ENCODE measurements at regions not wholly inside any gene's neighbourhood (a gene's known extent, or its start where the extent isn't known, plus 50 kb on each side); places are given as distances from the start of the nearest gene placed in this dataset.

DNA sequence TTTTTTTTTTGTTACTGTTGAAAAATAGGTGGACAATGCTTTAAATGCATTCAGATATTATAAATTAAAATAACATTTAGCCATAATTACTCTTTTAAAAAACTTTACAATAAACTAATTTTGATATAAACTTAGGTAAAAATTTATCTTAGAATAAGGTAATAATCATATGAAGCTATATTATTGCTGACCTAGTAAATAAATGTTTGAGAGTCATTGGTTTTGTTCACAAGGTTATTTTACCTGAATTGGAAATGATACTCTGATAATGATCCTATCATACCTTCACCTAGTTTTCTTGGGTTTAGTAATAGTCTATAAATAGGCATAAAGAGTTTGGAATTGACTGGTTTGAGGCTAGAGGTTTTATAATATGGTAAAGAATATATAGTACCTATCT is 1076.4 kb upstream of the CDH6 start:
- DNase-seq = no peak

DNA sequence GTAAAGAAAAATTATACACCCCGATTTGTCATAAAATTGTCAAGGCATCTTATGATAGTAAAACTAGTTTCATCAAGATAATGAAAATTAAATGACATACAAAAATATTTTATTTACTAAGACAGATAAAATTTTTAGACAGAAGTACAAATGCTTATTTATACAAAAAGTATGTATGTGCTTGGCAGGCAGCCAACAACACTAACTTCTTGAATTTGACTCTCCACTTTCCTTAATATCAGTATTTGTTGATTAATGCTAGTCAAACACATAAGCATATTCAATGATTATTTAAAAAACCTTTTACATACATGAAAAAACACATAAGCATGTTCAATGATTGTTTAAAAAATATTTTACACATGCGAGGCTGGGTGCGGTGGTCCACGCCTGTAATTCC is 1079.9 kb upstream of the CDH6 start:
- no peak for DNase-seq

DNA sequence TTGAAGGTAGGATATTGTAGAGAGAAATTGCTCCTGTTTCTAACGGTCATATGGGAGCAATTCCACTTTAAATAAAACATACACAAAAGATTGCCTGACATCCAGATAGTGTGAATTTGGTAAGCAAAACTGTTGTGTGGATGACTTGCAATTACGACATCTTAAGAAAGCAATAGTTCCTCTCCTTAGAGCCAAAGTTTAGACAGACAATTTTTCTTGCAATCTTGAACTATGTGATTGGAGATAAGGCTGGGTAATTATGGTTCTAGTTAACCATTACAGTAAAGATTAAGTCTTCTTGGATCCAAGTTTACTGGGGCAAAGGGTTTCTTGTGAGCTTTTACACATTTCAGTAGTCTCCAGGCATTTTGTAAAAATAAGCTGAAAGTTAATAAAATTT is 1080.6 kb upstream of the CDH6 start:
- no peak for DNase-seq

DNA sequence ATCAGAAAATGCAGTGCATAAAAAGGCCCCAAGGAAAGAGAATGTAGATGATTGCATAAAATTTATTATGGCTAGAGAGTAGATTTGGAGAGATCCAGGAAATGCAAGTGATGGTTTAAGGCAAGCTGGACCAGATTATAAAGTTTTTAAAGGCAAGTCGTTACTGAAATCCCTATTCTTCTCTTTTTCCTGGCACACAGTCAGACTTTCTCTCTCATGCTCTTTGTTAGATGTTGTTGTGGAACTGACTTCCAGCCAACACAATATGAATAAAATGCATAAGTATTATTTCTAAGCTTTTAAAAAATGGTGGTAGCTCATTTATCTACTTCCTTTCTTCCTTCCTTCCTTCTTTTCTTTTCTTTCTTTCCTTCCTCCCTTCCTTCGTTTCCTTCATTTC is 1085.4 kb upstream of the CDH6 start:
- DNase-seq = no peak

DNA sequence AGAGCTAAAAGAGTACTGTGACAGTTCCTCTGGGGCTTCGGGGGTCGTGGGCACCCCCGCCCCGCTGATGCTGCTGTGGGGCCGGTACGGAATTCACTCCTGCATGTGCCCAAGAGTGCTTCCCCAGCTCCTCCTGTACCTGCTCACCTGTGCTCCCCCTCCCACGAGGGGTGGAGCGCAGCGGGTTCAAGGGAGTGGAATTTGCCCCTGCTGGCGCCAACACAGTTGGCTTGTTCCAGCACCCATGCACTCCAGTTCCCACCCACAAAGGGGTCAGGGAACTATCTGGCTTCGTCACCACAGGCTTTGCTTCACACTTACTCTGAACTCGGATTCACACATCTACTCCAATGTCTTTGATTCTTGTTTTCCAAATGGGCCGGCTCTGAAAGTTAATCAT is 1086.9 kb upstream of the CDH6 start:
- DNase-seq = no peak

DNA sequence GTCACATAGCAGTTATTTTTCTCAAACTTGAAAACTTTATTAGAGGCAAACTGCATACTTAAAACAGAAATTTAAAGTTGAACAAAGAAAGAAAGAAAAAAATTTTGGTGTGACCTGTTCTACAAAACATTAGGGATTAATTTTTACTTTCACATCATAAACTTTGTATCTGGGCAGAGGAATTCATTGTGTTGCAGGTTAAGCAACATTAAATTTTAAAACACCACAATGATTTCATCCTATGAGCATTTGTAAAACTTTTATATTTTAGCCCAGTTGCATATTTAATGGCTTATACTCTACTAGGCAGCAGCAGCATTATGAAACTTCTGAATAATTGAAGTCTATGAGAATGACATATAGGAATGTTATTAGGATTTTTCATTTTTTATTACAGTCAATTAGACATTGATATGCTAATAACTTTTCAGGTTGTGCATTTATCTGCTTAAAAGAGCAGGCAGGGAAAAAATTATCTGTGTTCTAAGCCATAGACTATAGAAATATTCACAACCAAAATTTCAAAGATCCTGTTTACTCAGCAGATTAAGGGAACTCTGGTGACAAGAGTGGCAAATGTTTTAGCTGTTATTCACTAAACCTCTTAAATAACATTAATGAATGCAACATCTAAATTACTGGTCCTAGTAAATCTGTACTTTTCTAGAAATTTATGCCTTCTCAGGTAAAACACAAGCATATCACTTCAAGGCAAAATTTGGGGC is 1088.5 kb upstream of the CDH6 start:
- no peak for DNase-seq

DNA sequence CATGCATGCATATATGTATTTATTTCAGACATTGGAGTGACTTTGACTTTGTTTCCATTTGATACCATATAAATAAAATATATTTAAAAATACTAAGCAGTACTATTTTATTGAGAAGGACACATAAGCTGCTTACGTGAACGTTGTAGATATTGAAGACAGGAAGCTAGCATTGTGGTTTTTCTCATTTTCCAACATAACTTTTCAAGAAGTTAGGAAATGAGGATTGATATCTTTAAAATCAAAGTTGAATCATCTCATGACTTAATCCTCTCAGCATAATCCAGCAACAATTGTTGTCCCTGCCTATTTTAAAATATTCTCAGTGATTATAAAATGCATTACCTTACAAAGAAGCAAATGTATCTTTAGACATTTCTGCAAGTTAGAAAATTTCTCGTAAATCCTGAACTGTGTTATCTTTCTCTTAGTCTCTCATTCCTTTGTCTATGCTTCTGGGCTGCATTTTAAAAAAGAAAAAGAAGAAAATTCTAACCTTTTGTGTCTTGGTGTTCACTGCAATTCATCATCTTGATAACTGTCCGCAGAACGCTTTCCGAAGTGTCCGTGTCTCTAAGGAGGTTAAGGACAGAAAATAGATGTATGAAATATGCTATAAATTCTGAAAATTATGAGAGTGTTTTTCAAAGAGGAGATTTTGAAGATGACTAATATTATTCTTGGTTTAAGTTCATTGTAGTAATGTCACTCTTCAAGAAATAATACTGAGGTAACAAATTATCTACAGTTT is 1089.9 kb upstream of the CDH6 start:
- no peak for DNase-seq

DNA sequence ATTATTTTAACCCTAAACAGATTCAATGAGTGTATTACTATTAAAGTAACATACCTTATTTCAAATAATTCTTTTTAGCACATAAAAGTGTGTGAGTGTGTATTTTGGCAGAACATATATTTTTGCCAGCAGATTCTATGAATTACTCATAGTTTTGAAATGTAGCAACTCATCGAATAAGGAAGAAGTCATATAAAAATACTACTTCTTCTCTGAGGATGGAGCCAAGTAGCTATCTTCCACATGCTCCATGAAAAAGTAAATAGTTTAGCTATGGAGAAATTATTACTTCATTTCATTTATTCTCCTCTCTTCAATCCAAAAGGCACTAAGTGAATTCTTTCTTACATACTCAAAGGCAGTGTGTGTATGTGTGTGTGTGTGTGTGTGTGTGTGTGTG is 1090.4 kb upstream of the CDH6 start:
- no peak for DNase-seq

DNA sequence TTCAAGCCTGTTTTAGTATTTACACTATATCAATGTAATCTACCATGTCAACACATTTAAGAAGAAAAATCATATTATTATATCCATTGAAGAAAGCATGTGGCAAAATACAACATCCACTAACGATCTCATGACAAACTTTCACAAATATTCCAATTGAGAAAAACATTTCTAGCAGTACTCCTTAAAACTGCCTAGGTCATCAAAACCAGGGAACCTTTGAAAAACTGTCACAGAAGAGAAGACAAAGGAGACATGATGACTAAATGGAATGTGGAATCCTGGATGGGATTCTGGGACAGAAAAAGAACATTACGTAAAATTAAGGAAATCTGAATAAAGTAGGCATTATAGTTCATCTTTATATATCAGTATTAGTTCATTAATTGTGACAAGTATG is 1091.3 kb upstream of the CDH6 start:
- DNase-seq = no peak

DNA sequence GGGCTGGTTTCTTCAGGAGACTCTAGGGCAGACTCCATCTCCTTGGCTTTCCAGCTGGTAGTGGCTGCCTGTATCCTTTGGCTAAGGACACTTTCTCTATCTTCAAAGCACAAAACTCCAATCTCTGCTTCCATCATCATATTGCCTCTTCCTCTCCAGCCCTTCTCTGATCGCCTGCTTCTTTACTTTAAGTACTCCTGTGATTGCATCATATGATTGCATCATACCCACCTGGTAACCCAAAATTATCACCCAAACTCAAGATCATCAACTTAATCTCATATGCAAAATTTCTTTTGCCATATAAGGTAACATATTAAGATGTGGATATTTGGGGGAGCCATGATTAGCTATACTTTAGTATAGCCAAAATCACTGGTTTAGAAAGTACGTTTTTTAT is 1092.6 kb upstream of the CDH6 start:
- no peak for DNase-seq

DNA sequence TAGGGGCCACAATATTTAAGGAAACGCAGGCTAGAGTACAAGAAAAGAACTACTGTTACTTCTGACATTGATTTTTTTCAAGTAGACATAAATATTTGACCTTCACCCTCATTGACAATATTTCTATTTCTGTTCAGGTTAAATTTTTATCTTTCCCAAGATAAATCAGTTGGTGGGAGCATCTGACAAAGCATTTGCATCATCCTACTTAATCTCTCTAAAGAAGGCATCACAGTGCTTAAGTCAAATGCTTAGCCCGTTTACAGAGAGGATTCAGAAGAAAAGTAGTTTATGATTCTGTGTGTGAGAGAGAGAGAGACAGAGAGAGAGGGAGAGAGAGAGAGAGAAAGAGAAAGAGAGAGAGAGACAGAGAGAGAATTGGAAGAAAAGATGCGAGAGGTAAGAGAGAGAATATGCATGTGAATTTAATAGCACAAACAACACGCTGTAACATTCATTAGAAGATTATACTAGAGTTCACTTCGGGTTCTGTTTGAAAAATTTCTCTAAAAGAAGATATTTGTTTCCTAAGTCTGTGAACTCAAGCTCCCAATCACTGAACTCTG is 1093.3 kb upstream of the CDH6 start:
- DNase-seq = no peak

DNA sequence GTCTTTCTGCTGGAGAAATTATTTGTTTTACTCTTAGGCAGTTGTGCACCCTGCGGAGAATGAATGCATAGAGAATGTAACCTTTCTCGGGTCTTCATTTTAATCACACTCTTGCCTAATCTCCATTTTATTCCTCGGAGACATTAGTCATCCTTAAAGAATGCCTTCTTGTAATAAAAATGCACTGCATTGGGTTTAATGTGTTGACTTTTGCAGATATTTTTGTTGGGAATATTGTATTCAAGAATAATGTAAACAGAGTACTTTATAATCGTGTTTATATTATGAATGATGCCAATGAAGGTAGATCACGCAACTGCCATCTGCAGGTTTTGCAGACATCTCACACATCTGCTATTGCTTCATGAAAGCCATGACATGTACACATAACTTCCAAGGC is 1093.9 kb upstream of the CDH6 start:
- DNase-seq = no peak

DNA sequence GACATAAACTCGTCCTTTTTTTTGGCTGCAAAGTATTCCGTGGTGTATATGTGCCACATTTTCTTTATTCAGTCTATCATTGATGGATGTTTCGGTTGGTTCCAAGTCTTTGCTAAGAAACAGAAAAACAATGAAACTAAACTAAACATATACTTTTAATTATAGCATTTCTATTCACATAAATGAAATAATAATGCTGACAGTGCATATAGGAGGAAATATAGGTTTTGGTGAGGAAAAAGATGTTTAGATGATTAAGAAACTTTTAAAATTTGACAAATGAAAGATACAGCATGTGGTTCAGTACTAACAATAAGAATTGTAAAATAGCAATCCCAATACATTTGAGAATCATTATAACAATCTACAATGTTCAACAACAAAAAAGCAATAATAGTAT is 1094.5 kb upstream of the CDH6 start:
- DNase-seq = no peak

DNA sequence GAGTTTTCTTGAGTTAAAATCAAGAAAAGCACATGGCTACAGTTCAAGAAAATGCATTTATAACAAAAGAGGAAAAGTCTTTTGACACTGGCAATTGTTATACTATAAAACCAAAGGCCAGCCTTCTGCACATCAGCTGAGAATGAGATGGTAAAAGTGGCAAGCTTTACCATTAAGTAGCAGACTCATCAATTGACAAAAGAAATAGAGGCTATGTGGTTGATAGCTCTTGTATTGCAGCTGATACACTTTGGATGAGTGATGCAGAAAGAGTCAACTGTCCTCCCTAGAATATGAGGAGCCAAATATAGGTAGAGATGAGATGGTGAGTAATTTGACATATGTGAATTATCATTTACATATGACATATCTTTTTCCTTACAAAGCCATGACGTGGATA is 1100.9 kb upstream of the CDH6 start:
- DNase-seq = no peak

DNA sequence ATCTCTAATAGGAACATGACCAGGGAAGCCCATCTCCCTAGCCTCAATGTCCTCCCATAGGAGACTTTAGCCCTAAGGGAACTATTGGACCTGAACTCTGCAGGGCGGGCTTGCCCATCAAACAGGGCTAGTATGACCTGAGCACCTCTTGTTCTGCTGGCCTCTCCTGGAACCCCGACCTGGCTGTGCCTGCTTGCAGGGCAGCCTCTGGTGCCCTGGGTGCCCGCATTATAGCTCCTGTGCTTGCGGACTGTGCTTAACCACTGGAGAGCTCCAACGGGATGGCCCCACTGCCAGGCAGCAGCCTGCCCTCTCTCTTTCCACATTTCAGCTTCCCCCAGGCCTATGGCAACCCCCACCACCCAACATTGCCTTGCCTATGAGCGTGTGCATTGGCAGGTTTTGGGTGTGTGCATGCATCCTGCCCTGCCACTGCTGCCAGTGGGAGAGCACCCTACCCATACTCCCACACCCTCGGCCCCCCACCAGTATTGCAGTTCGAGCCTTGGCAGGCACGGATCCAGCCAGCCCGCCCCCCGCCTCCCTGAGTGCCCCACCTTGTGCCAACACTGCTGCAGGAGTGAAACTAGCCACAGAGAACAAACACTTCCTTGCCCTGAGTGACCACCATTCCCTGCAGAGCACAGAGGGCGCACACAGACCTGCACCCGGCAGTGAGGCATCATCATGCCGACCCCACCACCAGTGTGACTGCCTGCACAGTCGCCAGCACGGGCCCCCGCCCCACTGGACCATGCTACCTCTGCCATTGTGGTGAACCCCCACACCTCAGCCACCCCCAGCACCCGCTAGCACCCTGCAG is 1123.8 kb upstream of the CDH6 start:
- DNase-seq = no peak

DNA sequence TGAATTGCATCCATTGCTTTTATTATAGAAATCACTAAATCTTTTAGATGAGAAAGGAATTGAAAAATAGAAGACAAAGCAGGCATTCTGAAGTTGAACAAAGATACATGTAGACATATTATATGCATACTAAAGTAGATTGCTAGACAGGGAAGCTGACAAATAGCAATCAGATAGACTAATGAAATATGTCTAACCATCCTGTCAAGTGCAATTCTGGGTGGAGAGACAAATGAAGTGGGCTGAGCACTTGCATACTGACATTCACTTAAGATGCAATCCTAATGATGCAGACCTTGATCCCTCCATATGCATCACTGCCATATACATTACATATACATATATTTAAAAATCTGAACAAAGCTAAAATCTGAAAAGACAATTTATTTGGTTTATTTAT is 1130.0 kb upstream of the CDH6 start:
- no peak for DNase-seq

DNA sequence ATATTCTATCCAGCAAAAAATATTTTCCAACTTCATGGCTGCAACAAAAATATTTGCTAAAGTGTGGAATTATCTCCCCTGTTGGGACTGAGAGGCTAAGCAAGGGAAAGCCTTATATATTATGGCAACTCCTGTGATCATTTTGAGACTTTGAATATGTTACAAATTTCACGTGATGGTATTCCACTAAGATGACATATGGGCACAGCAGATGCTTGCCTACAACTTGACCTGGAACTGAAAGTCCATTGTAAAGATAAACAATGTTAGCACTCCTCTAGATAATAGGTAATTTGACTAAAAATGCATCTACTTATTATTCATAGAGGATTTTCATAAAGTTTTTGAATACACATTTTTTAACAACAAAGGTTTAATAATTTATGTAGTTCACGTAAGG is 1141.5 kb upstream of the CDH6 start:
- DNase-seq = no peak

DNA sequence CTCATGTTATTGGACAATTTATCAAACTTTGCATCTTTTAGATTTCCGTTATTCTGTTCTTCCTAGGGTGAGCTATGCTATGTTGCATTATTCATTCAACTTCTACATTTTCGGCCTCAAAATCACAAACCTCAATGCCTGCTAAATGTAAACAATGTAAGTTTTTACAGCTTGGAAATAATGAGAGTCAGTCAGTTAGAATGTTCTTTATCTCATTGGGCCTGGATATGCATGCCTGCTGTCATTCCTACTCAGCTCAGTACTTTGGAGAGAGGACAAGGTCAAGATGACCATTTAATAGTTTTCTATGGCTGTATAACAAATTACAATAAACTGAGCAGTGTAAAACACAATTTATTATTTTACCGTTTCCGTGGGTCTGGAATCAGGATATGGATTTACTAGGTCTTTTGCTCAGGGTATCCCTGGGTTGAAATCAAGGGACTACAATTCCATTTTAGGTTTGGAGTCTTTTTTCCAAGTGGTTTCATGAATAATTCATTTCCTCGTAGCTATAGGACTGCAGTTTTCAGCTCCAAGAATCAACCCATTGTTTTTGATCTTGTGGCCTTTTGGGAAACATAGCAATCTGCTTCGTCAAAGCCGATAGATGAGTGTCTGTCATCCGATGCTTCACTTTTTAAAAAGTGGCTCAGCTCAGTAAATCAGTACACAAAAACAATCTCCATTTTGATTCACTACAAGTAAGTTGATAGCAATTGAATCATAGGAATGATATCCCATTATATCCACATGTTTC is 1143.2 kb upstream of the CDH6 start:
- no peak for DNase-seq

DNA sequence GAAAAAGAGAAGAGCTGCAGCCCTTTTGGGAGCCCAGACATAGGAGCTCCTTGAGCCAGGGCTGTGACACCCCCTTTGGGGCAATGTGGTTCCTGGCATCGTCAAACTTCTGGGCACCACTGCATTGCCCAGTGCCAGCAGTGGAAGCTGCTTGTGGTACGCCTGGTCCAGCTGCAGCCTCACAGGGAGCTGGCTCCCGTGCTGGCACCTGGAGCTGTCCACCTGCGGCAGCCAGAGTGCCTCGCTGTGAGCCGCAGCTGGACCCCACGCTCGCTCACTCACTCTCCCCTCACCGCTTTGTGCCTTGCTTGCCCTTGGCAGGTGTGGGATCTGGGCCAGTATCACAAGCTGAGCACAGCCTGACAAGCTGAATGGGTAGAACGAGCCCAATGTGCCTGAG is 1150.8 kb upstream of the CDH6 start:
- DNase-seq = no peak

DNA sequence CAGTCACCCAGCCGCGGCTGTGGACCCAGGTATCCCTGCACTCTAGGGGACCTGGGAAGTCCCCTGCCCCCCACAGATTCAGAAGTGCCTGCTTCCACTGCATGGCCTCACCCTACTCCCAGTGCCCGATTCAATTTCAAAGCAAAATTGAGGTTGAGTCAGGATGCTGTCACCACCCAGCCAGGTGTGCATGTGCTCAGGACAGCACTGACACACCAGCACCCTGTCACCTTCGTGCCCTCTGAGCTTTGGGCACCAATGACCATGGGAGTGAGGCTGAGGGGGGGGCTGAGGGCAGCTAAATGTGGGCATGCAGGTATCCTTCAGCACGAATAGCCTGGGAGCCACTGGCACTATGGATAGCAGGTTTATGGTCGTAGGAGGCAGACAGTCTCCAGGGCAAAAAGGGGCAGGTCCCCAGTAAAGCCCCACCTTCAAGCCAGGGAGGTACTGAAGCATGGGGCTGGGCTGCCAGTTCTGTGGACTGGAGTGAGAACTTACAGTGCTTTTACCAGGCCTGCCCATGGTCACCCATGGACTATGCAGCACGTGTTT is 1151.6 kb upstream of the CDH6 start:
- no peak for DNase-seq

DNA sequence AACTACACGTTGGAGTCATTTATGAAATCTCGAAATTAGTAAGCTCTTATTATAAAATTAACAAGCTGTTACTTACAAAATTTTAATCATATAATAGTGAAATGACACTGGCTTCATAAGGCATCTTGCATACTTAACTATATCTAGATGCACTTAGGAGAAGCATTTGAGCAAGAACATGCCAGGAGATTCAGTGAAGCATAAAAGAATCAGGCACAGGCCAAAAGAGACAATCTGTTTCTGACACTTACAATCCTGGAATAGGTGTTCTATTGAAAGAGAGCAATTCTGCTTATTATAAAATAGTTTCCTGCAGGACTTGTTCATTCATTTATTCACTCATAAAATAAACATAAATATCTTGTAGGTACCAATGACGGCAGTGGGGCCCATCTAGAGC is 1152.2 kb upstream of the CDH6 start:
- DNase-seq = no peak

DNA sequence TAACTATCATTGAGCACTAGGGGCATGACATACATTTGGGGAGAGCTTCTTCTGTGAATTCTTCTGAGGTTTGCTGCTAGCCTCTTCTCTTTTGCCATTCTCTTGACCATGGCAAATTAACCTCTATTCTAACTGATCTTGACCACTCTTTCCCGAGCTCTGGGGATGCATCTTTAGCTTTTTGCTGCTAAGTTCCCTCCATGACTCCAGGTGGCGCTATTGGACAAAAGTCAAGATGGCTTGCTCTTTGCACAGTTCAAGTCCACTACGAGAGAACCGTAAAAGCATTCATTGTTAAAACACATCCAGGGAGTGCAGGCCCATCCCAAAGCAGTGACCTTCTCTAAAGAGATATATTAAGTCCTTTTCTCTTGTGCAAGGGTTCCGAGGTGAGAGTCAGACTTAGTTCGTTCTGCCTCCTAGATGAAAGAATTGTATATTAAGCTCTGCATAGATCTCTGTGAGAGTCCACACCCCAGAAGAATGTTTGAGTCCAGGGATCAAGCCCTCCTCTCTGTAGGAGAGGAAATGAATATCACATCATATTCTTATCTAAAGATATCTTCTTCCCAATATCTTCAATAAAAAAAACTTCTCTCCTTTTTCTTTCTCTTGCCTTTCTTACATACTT is 1152.9 kb upstream of the CDH6 start:
- peak; percentile 17 for DNase-seq
